ENCODE measurements at regions not wholly inside any gene's neighbourhood (a gene's known extent, or its start where the extent isn't known, plus 50 kb on each side); places are given as distances from the start of the nearest gene placed in this dataset.

- no peak for DNase-seq (ENCODE audit: low spot score)
These were observed 99.8 kb downstream of the TES start for GRCh38 chr7:116310141-116310540.

GRCh38 chr7:116311259-116311658, 100.9 kb downstream of the TES start:
- DNase-seq (ENCODE audit: low spot score), result no peak

- DNase-seq (ENCODE audit: low spot score), result no peak
These were observed 101.6 kb downstream of the TES start for GRCh38 chr7:116311816-116312471.

- no peak for DNase-seq (ENCODE audit: low spot score)
These were observed 105.0 kb downstream of the TES start for GRCh38 chr7:116315293-116315692.

- DNase-seq (ENCODE audit: low spot score), result no peak
These were observed 105.5 kb downstream of the TES start for GRCh38 chr7:116315803-116316202.

GRCh38 chr7:116316838-116317628, 106.7 kb downstream of the TES start:
- DNase-seq (ENCODE audit: low spot score), result peak; percentile 96

GRCh38 chr7:116317907-116318306, 107.6 kb downstream of the TES start:
- DNase-seq (ENCODE audit: low spot score), result no peak

GRCh38 chr7:116322541-116322940, 112.2 kb downstream of the TES start:
- DNase-seq (ENCODE audit: low spot score), result no peak

GRCh38 chr7:116324582-116324981, 114.2 kb downstream of the TES start:
- no peak for DNase-seq (ENCODE audit: low spot score)

- DNase-seq (ENCODE audit: low spot score), result no peak
These were observed 115.2 kb downstream of the TES start for GRCh38 chr7:116325517-116325916.

GRCh38 chr7:116327135-116327534, 116.8 kb downstream of the TES start:
- DNase-seq (ENCODE audit: low spot score), result no peak

GRCh38 chr7:116327752-116328151, 117.4 kb downstream of the TES start:
- DNase-seq (ENCODE audit: low spot score), result no peak

- DNase-seq (ENCODE audit: low spot score), result no peak
These were observed 117.8 kb downstream of the TES start for GRCh38 chr7:116328161-116328560.

- DNase-seq (ENCODE audit: low spot score), result no peak
These were observed 119.6 kb downstream of the TES start for GRCh38 chr7:116329686-116330503.

- DNase-seq (ENCODE audit: low spot score), result no peak
These were observed 120.7 kb downstream of the TES start for GRCh38 chr7:116331020-116331419.

- DNase-seq (ENCODE audit: low spot score), result no peak
These were observed 122.4 kb downstream of the TES start for GRCh38 chr7:116332766-116333165.

GRCh38 chr7:116334555-116334954, 124.2 kb downstream of the TES start:
- no peak for DNase-seq (ENCODE audit: low spot score)

- DNase-seq (ENCODE audit: low spot score), result no peak
These were observed 126.7 kb downstream of the TES start for GRCh38 chr7:116337018-116337417.

GRCh38 chr7:116337800-116338199, 127.5 kb downstream of the TES start:
- no peak for DNase-seq (ENCODE audit: low spot score)

GRCh38 chr7:116339564-116339963, 129.2 kb downstream of the TES start:
- DNase-seq (ENCODE audit: low spot score), result no peak

GRCh38 chr7:116340201-116340847, 130.0 kb downstream of the TES start:
- no peak for DNase-seq (ENCODE audit: low spot score)

All from COLO829 (cell line).